ENCODE measurements at regions not wholly inside any gene's neighbourhood (a gene's known extent, or its start where the extent isn't known, plus 50 kb on each side); places are given as distances from the start of the nearest gene placed in this dataset.

DNA sequence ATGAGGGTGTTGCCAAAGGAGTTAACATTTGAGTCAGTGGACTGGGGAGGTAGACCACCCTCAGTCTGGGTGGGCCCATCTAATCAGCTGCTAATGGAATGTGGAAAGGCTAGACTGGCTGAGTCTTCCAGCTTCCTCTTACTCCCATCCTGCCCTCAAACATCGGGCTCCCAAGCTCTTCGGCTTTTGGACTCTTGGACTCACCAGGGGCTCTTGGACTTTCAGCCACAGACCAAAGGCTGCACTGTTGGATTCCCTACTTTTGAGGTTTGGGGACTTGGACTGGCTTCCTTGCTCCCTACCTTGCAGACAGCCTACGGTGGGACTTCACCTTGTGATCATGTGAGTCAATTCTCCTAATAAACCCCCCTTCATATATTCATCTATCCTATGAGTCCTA, 276.6 kb upstream of the DIO3 start:
- TF ChIP-seq EZH2 (IDR thresholded peaks at IDR 0.05; ENCODE audit: borderline replicate concordance, low read depth, low read length, severe bottlenecking) = no peak
- TF ChIP-seq CTCF (IDR thresholded peaks at IDR 0.05; ENCODE audit: borderline replicate concordance, extremely low read depth, low read length, poor library complexity, severe bottlenecking) = no peak
